HUES64 (cell line): ENCODE measurements at regions not wholly inside any gene's neighbourhood (a gene's known extent, or its start where the extent isn't known, plus 50 kb on each side); places are given as distances from the start of the nearest gene placed in this dataset.
A peak's percentile ranks its signal among the peaks of the same experiment; 100 is the strongest.

ENCODE experiments used
- H3K27ac ChIP-seq: 2 replicates; pipeline ENCODE4 v1.7.0; 2013; ENCODE audit warnings: low read depth, low read length, inconsistent platforms
- H3K27me3 ChIP-seq: 2 replicates; pipeline ENCODE4 v1.6.1; 2013; ENCODE audit warnings: mild to moderate bottlenecking, low read length; ENCODE audit not compliant: insufficient read depth
- H3K36me3 ChIP-seq: 2 replicates; pipeline ENCODE4 v1.6.1; 2013; ENCODE audit warnings: mild to moderate bottlenecking, low read length; ENCODE audit not compliant: insufficient read depth
- H3K4me1 ChIP-seq: 2 replicates; pipeline ENCODE4 v1.6.1; 2013; ENCODE audit warnings: mild to moderate bottlenecking, low read length, moderate library complexity; ENCODE audit not compliant: insufficient read depth
- H3K4me3 ChIP-seq: 2 replicates; pipeline ENCODE4 v1.5.1; 2013; ENCODE audit warnings: mild to moderate bottlenecking, low read length, moderate library complexity
- H3K9ac ChIP-seq: 2 replicates; pipeline ENCODE4 v1.6.1; 2013; ENCODE audit warnings: mild to moderate bottlenecking, low read depth, low read length
- H3K9me3 ChIP-seq: 2 replicates; pipeline ENCODE4 v1.6.1; 2013; ENCODE audit warnings: low read depth, low read length; ENCODE audit not compliant: insufficient read depth
- WGBS: fragments of 150-250, 120-280 bp; methylation state at CpG from one replicate; pipeline ENCODE4 v1.1.7; 2013; ENCODE audit warnings: missing lambda C conversion rate; 5-methylcytosine and 5-hydroxymethylcytosine counted together

- no peaks in the 10 kb centered on the region for H3K36me3 ChIP-seq
- no peak overlapping the region for H3K27ac ChIP-seq
- peaks cover 6% of the 10 kb centered on the region; the same call in 1 of the 2 replicates for H3K4me1 ChIP-seq
- whole genome bisulfite sequencing = 58% methylated on average over 6 of the region's 7 CpGs
- H3K9me3 ChIP-seq = no peaks in the 10 kb centered on the region
- H3K9ac ChIP-seq = no peak overlapping the region
- no peaks in the 10 kb centered on the region for H3K27me3 ChIP-seq
- no peak overlapping the region for H3K4me3 ChIP-seq
Observed at GRCh38 chr22:26732284-26732683, 74.9 kb downstream of the MIAT start.

GRCh38 chr22:26734339-26735018, 77.1 kb downstream of the MIAT start:
- no peaks in the 10 kb centered on the region for H3K36me3 ChIP-seq
- WGBS = 92% methylated on average over 4 of the region's 4 CpGs
- no peaks in the 10 kb centered on the region for H3K27me3 ChIP-seq
- H3K9ac ChIP-seq = no peak overlapping the region
- H3K9me3 ChIP-seq = no peaks in the 10 kb centered on the region
- H3K4me1 ChIP-seq = peaks cover 6% of the 10 kb centered on the region; the same call in 1 of the 2 replicates
- no peak overlapping the region for H3K4me3 ChIP-seq
- no peak overlapping the region for H3K27ac ChIP-seq

GRCh38 chr22:26735019-26735409, 77.6 kb downstream of the MIAT start:
- Histone ChIP-seq H3K9me3 (no peaks in the 10 kb centered on the region), H3K4me3 (no peak overlapping the region), H3K36me3 (no peaks in the 10 kb centered on the region), H3K27ac (no peak overlapping the region), H3K27me3 (no peaks in the 10 kb centered on the region), H3K9ac (no peak overlapping the region), H3K4me1 (peaks cover 6% of the 10 kb centered on the region; the same call in 1 of the 2 replicates)
- 84% methylated on average over 3 of the region's 3 CpGs for WGBS

GRCh38 chr22:26737262-26737661, 79.9 kb downstream of the MIAT start:
- 90% methylated on average over 1 of the region's 1 CpG for WGBS
- Histone ChIP-seq H3K4me1 (no peaks in the 10 kb centered on the region), H3K27ac (no peak overlapping the region), H3K27me3 (no peaks in the 10 kb centered on the region), H3K9ac (no peak overlapping the region), H3K36me3 (no peaks in the 10 kb centered on the region), H3K4me3 (no peak overlapping the region), H3K9me3 (no peaks in the 10 kb centered on the region)

GRCh38 chr22:26740253-26740652, 82.9 kb downstream of the MIAT start:
- H3K4me1 ChIP-seq = no peaks in the 10 kb centered on the region
- no peak overlapping the region for H3K27ac ChIP-seq
- no peak overlapping the region for H3K4me3 ChIP-seq
- 60% methylated on average over 9 of the region's 9 CpGs for WGBS
- H3K9ac ChIP-seq = no peak overlapping the region
- H3K36me3 ChIP-seq = no peaks in the 10 kb centered on the region
- no peaks in the 10 kb centered on the region for H3K9me3 ChIP-seq
- H3K27me3 ChIP-seq = no peaks in the 10 kb centered on the region

GRCh38 chr22:26743149-26743548, 85.8 kb downstream of the MIAT start:
- Histone ChIP-seq H3K27ac (no peak overlapping the region), H3K9me3 (no peaks in the 10 kb centered on the region), H3K27me3 (no peaks in the 10 kb centered on the region), H3K9ac (no peak overlapping the region), H3K4me3 (no peak overlapping the region), H3K36me3 (no peaks in the 10 kb centered on the region), H3K4me1 (no peaks in the 10 kb centered on the region)
- WGBS = 92% methylated on average over 5 of the region's 5 CpGs

- 86% methylated on average over 4 of the region's 4 CpGs for WGBS
- Histone ChIP-seq H3K9me3 (no peaks in the 10 kb centered on the region), H3K27me3 (no peaks in the 10 kb centered on the region), H3K27ac (no peak overlapping the region), H3K4me3 (no peak overlapping the region), H3K36me3 (no peaks in the 10 kb centered on the region), H3K4me1 (no peaks in the 10 kb centered on the region), H3K9ac (no peak overlapping the region)
Observed at GRCh38 chr22:26744892-26745808, 87.8 kb downstream of the MIAT start.

GRCh38 chr22:26746311-26746710, 88.9 kb downstream of the MIAT start:
- Histone ChIP-seq H3K9ac (no peak overlapping the region), H3K36me3 (no peaks in the 10 kb centered on the region), H3K27me3 (no peaks in the 10 kb centered on the region), H3K4me1 (peaks cover 8% of the 10 kb centered on the region), H3K9me3 (no peaks in the 10 kb centered on the region), H3K4me3 (no peak overlapping the region), H3K27ac (no peak overlapping the region)
- WGBS = 93% methylated on average over 1 of the region's 1 CpG

GRCh38 chr22:26748845-26749244, 91.5 kb downstream of the MIAT start:
- H3K4me3 ChIP-seq = no peak overlapping the region
- 89% methylated on average over 6 of the region's 6 CpGs for WGBS
- peaks cover 29% of the 10 kb centered on the region for H3K4me1 ChIP-seq
- no peaks in the 10 kb centered on the region for H3K27me3 ChIP-seq
- no peak overlapping the region for H3K27ac ChIP-seq
- no peak overlapping the region for H3K9ac ChIP-seq
- H3K9me3 ChIP-seq = no peaks in the 10 kb centered on the region
- H3K36me3 ChIP-seq = no peaks in the 10 kb centered on the region

- Histone ChIP-seq H3K4me1 (peaks cover 34% of the 10 kb centered on the region), H3K36me3 (no peaks in the 10 kb centered on the region), H3K27me3 (no peaks in the 10 kb centered on the region), H3K9me3 (no peaks in the 10 kb centered on the region), H3K9ac (peak overlapping the region; percentile 25; the same call in 1 of the 2 replicates), H3K4me3 (peak overlapping the region; percentile 13; the same call in 1 of the 2 replicates), H3K27ac (peak overlapping the region; percentile 79)
- 3% methylated on average over 5 of the region's 5 CpGs for WGBS
Observed at GRCh38 chr22:26751217-26751616, 93.8 kb downstream of the MIAT start.

GRCh38 chr22:26753125-26753862, 95.9 kb downstream of the MIAT start:
- no peak overlapping the region for H3K4me3 ChIP-seq
- no peak overlapping the region for H3K9ac ChIP-seq
- H3K27me3 ChIP-seq = no peaks in the 10 kb centered on the region
- H3K4me1 ChIP-seq = peaks cover 34% of the 10 kb centered on the region
- no peak overlapping the region for H3K27ac ChIP-seq
- no peaks in the 10 kb centered on the region for H3K36me3 ChIP-seq
- WGBS = 81% methylated on average over 10 of the region's 10 CpGs
- H3K9me3 ChIP-seq = peaks cover 8% of the 10 kb centered on the region; the same call in 1 of the 2 replicates
